CD4-positive, alpha-beta T cell treated with Interleukin-17A for 4 hours (primary cell): ENCODE measurements at regions not wholly inside any gene's neighbourhood (a gene's known extent, or its start where the extent isn't known, plus 50 kb on each side); places are given as distances from the start of the nearest gene placed in this dataset.
"Not testable (repeated sequence)": the region's sequence is repeated elsewhere in the genome, so short reads cannot be mapped to it uniquely, and the experiment has no call there.

Source experiments
- DNase-seq: peaks from one replicate; pipeline ENCODE4 v3.0.0-alpha.2; 2020; ENCODE audit warnings: mixed read lengths

GRCh38 chr12:93980711-93981110, 167.7 kb upstream of the PLXNC1 start:
- DNase-seq, result no peak

- DNase-seq, result no peak
Observed at GRCh38 chr12:93981411-93981810, 167.0 kb upstream of the PLXNC1 start.

- peak; percentile 17 for DNase-seq
Observed at GRCh38 chr12:93982771-93983315, 165.5 kb upstream of the PLXNC1 start.

- DNase-seq, result no peak
Observed at GRCh38 chr12:93984005-93984404, 164.4 kb upstream of the PLXNC1 start.

- DNase-seq, result no peak
Observed at GRCh38 chr12:93989949-93990348, 158.4 kb upstream of the PLXNC1 start.

GRCh38 chr12:93990832-93991803, 157.3 kb upstream of the PLXNC1 start:
- DNase-seq, result no peak

- DNase-seq, result no peak
Observed at GRCh38 chr12:93991829-93992461, 156.4 kb upstream of the PLXNC1 start.

- DNase-seq, result no peak
Observed at GRCh38 chr12:93994721-93995120, 153.7 kb upstream of the PLXNC1 start.

GRCh38 chr12:93996321-93996720, 152.1 kb upstream of the PLXNC1 start:
- DNase-seq, result no peak

- DNase-seq, result no peak
Observed at GRCh38 chr12:94001691-94002090, 146.7 kb upstream of the PLXNC1 start.

GRCh38 chr12:94002925-94003324, 145.5 kb upstream of the PLXNC1 start:
- not testable (repeated sequence) for DNase-seq

- DNase-seq, result peak; percentile 77
Observed at GRCh38 chr12:94007833-94008232, 140.5 kb upstream of the PLXNC1 start.

GRCh38 chr12:94010307-94010706, 138.1 kb upstream of the PLXNC1 start:
- DNase-seq, result no peak

GRCh38 chr12:94012071-94012470, 136.3 kb upstream of the PLXNC1 start:
- no peak for DNase-seq

GRCh38 chr12:94012590-94012989, 135.8 kb upstream of the PLXNC1 start:
- DNase-seq, result no peak

GRCh38 chr12:94017247-94017646, 131.1 kb upstream of the PLXNC1 start:
- DNase-seq, result not testable (repeated sequence)

- no peak for DNase-seq
Observed at GRCh38 chr12:94020335-94020734, 128.0 kb upstream of the PLXNC1 start.

- DNase-seq, result no peak
Observed at GRCh38 chr12:94023879-94024278, 124.5 kb upstream of the PLXNC1 start.

GRCh38 chr12:94025068-94025467, 123.3 kb upstream of the PLXNC1 start:
- no peak for DNase-seq

GRCh38 chr12:94025756-94026155, 122.6 kb upstream of the PLXNC1 start:
- DNase-seq, result no peak

GRCh38 chr12:94026596-94026995, 121.8 kb upstream of the PLXNC1 start:
- DNase-seq, result no peak

GRCh38 chr12:94027561-94027960, 120.8 kb upstream of the PLXNC1 start:
- no peak for DNase-seq

GRCh38 chr12:94031763-94032162, 116.6 kb upstream of the PLXNC1 start:
- DNase-seq, result no peak

GRCh38 chr12:94032368-94032767, 116.0 kb upstream of the PLXNC1 start:
- no peak for DNase-seq
